Activated naive CD8-positive, alpha-beta T cell treated with anti-CD3 and anti-CD28 coated beads, Interleukin-2, amount 10 ng/mL, durations not matched to agents 7 days and 5 days (primary cell): ENCODE measurements at regions not wholly inside any gene's neighbourhood (a gene's known extent, or its start where the extent isn't known, plus 50 kb on each side); places are given as distances from the start of the nearest gene placed in this dataset.
A peak's percentile ranks its signal among the peaks of the same experiment; 100 is the strongest.

Experiments
- ATAC-seq: fragments of 150-1000 bp; cut with Tn5 transposase; one replicate; pipeline ENCODE4 v1.10.0; 2021; ENCODE audit warnings: low read depth, moderate library complexity
- POLR2A ChIA-PET: fragments of 350-600 bp; sonication (Branson Sonifier 250); formaldehyde crosslinking; loops from one replicate; lab custom pipeline; 2021; ENCODE audit warnings: antibody characterized with exemption; lab: Charles Lee
- DNase-seq: peaks from one replicate; pipeline ENCODE4 v3.0.0; 2021
- H3K27ac Mint-ChIP-seq: one replicate; pipeline ENCODE4 v1.8.0; 2022; ENCODE audit warnings: mild to moderate bottlenecking, mixed read lengths
- H3K27me3 Mint-ChIP-seq: one replicate; pipeline ENCODE4 v1.8.0; 2022; ENCODE audit warnings: mild to moderate bottlenecking, moderate library complexity, mixed read lengths
- H3K36me3 Mint-ChIP-seq: one replicate; pipeline ENCODE4 v1.8.0; 2021; ENCODE audit warnings: mild to moderate bottlenecking, mixed read lengths
- H3K4me1 Mint-ChIP-seq: one replicate; pipeline ENCODE4 v1.8.0; 2021; ENCODE audit warnings: mixed read lengths
- H3K4me3 Mint-ChIP-seq: one replicate; pipeline ENCODE4 v1.8.0; 2022; ENCODE audit warnings: mild to moderate bottlenecking, moderate library complexity, mixed read lengths
- H3K9me3 Mint-ChIP-seq: one replicate; pipeline ENCODE4 v1.8.0; 2021; ENCODE audit warnings: mixed read lengths

- Mint-ChIP-seq H3K4me1 (no peaks in the 10 kb centered on the region), H3K27me3 (no peaks in the 10 kb centered on the region), H3K36me3 (no peaks in the 10 kb centered on the region), H3K9me3 (no peaks in the 10 kb centered on the region), H3K4me3 (no peak overlapping the region), H3K27ac (no peak overlapping the region)
- ATAC-seq, result no peak
- DNase-seq, result peak; percentile 12
- POLR2A ChIA-PET, result no interaction called here
Measured at GRCh38 chr1:30410153-30410851, 313.1 kb downstream of the MATN1 start.

GRCh38 chr1:30409476-30410152, 313.8 kb downstream of the MATN1 start:
- no peaks in the 10 kb centered on the region for H3K36me3 Mint-ChIP-seq
- ATAC-seq (no peak), DNase-seq (peak; percentile 12)
- no peaks in the 10 kb centered on the region for H3K4me1 Mint-ChIP-seq
- no peaks in the 10 kb centered on the region for H3K9me3 Mint-ChIP-seq
- no peak overlapping the region for H3K4me3 Mint-ChIP-seq
- no peak overlapping the region for H3K27ac Mint-ChIP-seq
- POLR2A ChIA-PET, result no interaction called here
- H3K27me3 Mint-ChIP-seq, result no peaks in the 10 kb centered on the region

- peak; percentile 12 for DNase-seq
- Mint-ChIP-seq H3K27me3 (no peaks in the 10 kb centered on the region), H3K4me3 (no peak overlapping the region), H3K27ac (no peak overlapping the region), H3K9me3 (no peaks in the 10 kb centered on the region), H3K4me1 (no peaks in the 10 kb centered on the region), H3K36me3 (no peaks in the 10 kb centered on the region)
- POLR2A ChIA-PET, result no interaction called here
- ATAC-seq, result no peak
Measured at GRCh38 chr1:30407865-30408580, 315.4 kb downstream of the MATN1 start.

- no peaks in the 10 kb centered on the region for H3K27me3 Mint-ChIP-seq
- ATAC-seq (no peak), DNase-seq (peak; percentile 15)
- no peak overlapping the region for H3K27ac Mint-ChIP-seq
- no peaks in the 10 kb centered on the region for H3K4me1 Mint-ChIP-seq
- POLR2A ChIA-PET, result no interaction called here
- no peak overlapping the region for H3K4me3 Mint-ChIP-seq
- no peaks in the 10 kb centered on the region for H3K36me3 Mint-ChIP-seq
- H3K9me3 Mint-ChIP-seq, result no peaks in the 10 kb centered on the region
Measured at GRCh38 chr1:30406996-30407864, 316.2 kb downstream of the MATN1 start.

GRCh38 chr1:30405631-30406212, 317.7 kb downstream of the MATN1 start:
- Mint-ChIP-seq H3K36me3 (no peaks in the 10 kb centered on the region), H3K9me3 (no peaks in the 10 kb centered on the region), H3K27ac (no peak overlapping the region), H3K4me1 (no peaks in the 10 kb centered on the region), H3K4me3 (no peak overlapping the region), H3K27me3 (no peaks in the 10 kb centered on the region)
- ATAC-seq (no peak), DNase-seq (no peak)
- POLR2A ChIA-PET, result no interaction called here

GRCh38 chr1:30405081-30405480, 318.3 kb downstream of the MATN1 start:
- Mint-ChIP-seq H3K27me3 (no peaks in the 10 kb centered on the region), H3K9me3 (no peaks in the 10 kb centered on the region), H3K4me3 (no peak overlapping the region), H3K36me3 (no peaks in the 10 kb centered on the region), H3K4me1 (no peaks in the 10 kb centered on the region), H3K27ac (no peak overlapping the region)
- DNase-seq (peak; percentile 12), ATAC-seq (no peak)
- POLR2A ChIA-PET, result no interaction called here

GRCh38 chr1:30404341-30404740, 319.0 kb downstream of the MATN1 start:
- POLR2A ChIA-PET, result no interaction called here
- Mint-ChIP-seq H3K27me3 (peaks cover under 1% of the 10 kb centered on the region), H3K4me3 (no peak overlapping the region), H3K27ac (no peak overlapping the region), H3K4me1 (no peaks in the 10 kb centered on the region), H3K36me3 (no peaks in the 10 kb centered on the region), H3K9me3 (no peaks in the 10 kb centered on the region)
- ATAC-seq (no peak), DNase-seq (no peak)

GRCh38 chr1:30403726-30404125, 319.7 kb downstream of the MATN1 start:
- no peak overlapping the region for H3K27ac Mint-ChIP-seq
- peaks cover 2% of the 10 kb centered on the region for H3K27me3 Mint-ChIP-seq
- POLR2A ChIA-PET, result no interaction called here
- no peak overlapping the region for H3K4me3 Mint-ChIP-seq
- ATAC-seq, result no peak
- no peaks in the 10 kb centered on the region for H3K4me1 Mint-ChIP-seq
- H3K9me3 Mint-ChIP-seq, result no peaks in the 10 kb centered on the region
- no peak for DNase-seq
- H3K36me3 Mint-ChIP-seq, result no peaks in the 10 kb centered on the region

- Mint-ChIP-seq H3K36me3 (no peaks in the 10 kb centered on the region), H3K9me3 (no peaks in the 10 kb centered on the region), H3K4me1 (no peaks in the 10 kb centered on the region), H3K4me3 (no peak overlapping the region), H3K27ac (no peak overlapping the region), H3K27me3 (peaks cover 2% of the 10 kb centered on the region)
- ATAC-seq (no peak), DNase-seq (peak; percentile 10)
- POLR2A ChIA-PET, result no interaction called here
Measured at GRCh38 chr1:30403061-30403645, 320.2 kb downstream of the MATN1 start.

GRCh38 chr1:30402031-30402430, 321.4 kb downstream of the MATN1 start:
- ATAC-seq, result no peak
- Mint-ChIP-seq H3K4me1 (no peaks in the 10 kb centered on the region), H3K36me3 (no peaks in the 10 kb centered on the region), H3K27ac (no peak overlapping the region), H3K4me3 (no peak overlapping the region), H3K9me3 (no peaks in the 10 kb centered on the region), H3K27me3 (peaks cover 2% of the 10 kb centered on the region)
- peak; percentile 10 for DNase-seq
- POLR2A ChIA-PET, result no interaction called here

GRCh38 chr1:30400507-30400906, 322.9 kb downstream of the MATN1 start:
- DNase-seq (no peak), ATAC-seq (no peak)
- peaks cover 3% of the 10 kb centered on the region for H3K27me3 Mint-ChIP-seq
- no peak overlapping the region for H3K27ac Mint-ChIP-seq
- H3K9me3 Mint-ChIP-seq, result no peaks in the 10 kb centered on the region
- H3K4me3 Mint-ChIP-seq, result no peak overlapping the region
- H3K36me3 Mint-ChIP-seq, result no peaks in the 10 kb centered on the region
- POLR2A ChIA-PET, result no interaction called here
- H3K4me1 Mint-ChIP-seq, result no peaks in the 10 kb centered on the region

GRCh38 chr1:30399026-30399425, 324.4 kb downstream of the MATN1 start:
- H3K36me3 Mint-ChIP-seq, result no peaks in the 10 kb centered on the region

More at GRCh38 chr1:30399026-30399425, 324.4 kb downstream of the MATN1 start:
- Mint-ChIP-seq H3K4me1 (no peaks in the 10 kb centered on the region), H3K9me3 (no peaks in the 10 kb centered on the region), H3K27ac (no peak overlapping the region), H3K4me3 (no peak overlapping the region), H3K27me3 (peaks cover 8% of the 10 kb centered on the region)
- POLR2A ChIA-PET, result no interaction called here
- DNase-seq (no peak), ATAC-seq (no peak)
